Hematopoietic multipotent progenitor cell treated with erythropoietin and hydrocortisone succinate and interleukin-3 and kit ligand, for 4 days (in vitro differentiated cells): ENCODE measurements at regions not wholly inside any gene's neighbourhood (a gene's known extent, or its start where the extent isn't known, plus 50 kb on each side); places are given as distances from the start of the nearest gene placed in this dataset.
A peak's percentile ranks its signal among the peaks of the same experiment; 100 is the strongest.
"Not testable (repeated sequence)": the region's sequence is repeated elsewhere in the genome, so short reads cannot be mapped to it uniquely, and the experiment has no call there.

ENCODE experiments used
- DNase-seq: peaks from one replicate; pipeline ENCODE4 v3.0.0-alpha.2; 2015

GRCh38 chr3:157920822-157921700 is 185.2 kb downstream of the SHOX2 start:
- DNase-seq: no peak

- DNase-seq: no peak
Observed at GRCh38 chr3:157919319-157919887, 186.8 kb downstream of the SHOX2 start.

DNA sequence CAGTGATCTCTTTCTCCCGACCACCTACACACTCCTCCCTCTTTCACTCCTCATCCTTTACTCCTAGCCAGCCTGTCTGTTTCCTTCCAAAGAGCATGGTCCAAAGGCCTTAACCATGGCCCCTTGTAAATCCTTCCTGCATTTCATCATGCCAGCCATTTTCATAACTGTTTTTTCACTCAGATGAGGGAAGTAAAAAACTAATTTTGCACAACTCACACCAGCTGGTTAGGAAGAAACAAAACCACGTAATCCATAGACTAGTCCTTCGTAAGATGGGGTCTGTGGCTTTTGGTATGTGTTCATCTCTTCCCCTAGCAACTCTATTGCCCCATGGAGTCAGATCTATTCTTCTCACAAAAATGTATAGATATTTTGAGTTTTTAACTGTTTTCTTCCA is 187.8 kb downstream of the SHOX2 start:
- DNase-seq: peak; percentile 21

DNA sequence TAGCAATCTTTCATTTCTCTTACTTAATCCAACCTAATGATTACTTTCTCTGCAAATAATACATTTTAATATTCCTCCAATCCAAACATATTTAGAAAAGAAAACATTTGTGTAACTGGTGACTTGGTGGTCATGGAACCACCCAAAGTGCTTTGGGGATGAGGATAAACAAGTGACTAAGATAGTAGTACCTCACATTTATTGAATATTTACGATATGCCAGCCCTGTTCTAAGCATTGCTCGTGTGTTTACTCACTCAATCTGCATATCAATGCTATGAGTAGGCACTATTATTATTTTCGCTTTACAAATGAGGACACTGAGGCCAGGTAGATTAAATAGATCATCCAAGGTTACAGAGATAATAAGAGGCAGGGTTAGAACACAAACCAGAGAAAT is 189.5 kb downstream of the SHOX2 start:
- no peak for DNase-seq

DNA sequence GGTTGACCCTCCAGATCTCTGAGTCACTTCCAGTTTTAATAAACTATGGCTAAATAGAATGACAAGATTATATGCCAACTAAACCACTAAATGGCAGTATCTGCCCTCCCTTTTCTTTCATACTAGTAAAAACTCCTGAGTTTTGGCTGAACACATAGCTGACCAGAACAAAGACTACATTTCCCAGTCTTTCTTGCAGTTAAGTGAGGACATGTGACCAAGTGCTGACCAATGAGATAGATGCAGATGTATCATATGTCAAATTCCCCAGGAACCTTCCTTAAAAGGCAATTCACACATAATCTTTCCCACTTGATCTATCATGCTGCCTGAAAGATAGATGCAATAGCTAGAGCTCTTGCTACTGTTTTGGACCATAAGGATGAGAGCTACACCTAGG is 191.3 kb downstream of the SHOX2 start:
- DNase-seq: no peak

GRCh38 chr3:157913741-157914150 is 192.5 kb downstream of the SHOX2 start:
- no peak for DNase-seq

GRCh38 chr3:157912514-157913451 is 193.4 kb downstream of the SHOX2 start:
- DNase-seq: no peak

DNA sequence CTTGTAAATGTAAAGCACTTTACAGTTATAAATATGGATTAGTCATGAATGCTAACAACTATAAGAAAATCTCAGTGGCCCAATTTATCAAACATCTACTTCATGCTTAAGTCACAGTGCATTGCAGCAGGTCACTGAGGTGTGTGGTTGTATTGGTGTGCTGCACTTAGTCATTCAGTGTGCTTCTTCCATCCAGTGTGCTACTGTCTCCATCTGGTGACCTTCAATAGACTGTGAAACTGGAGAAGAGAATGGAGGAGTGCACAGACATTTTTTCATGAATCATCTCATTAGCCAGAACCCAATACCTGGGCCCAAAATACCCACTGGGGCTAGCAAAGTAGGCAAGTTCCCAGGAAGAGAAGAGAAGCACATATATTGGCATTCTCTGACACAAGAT is 199.6 kb downstream of the SHOX2 start:
- DNase-seq: no peak

- DNase-seq: no peak
Observed at GRCh38 chr3:157905885-157906284, 200.3 kb downstream of the SHOX2 start.

- DNase-seq: not testable (repeated sequence)
Observed at GRCh38 chr3:157902680-157903079, 203.5 kb downstream of the SHOX2 start.

GRCh38 chr3:157888040-157888439 is 218.2 kb downstream of the SHOX2 start:
- DNase-seq: no peak

DNA sequence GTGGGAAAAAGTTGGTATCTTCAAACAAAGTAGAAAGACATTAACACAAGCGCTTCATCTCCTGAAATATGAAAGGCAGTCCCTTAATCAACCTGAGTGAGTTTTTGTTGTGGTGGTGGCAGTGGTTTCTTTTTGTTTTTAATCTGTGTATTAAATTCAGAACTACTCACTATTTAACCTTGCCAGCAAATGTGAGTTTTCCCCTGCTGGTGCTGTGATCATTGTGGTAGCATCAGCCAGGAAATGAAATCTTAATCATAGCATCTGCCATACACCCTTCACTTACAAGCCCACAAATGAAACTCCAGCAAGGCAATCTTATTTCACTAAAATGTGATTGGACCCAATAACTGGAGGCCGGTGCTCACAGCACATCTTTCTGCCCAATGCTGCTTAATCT is 229.7 kb downstream of the SHOX2 start:
- no peak for DNase-seq

- no peak for DNase-seq
Observed at GRCh38 chr3:157872902-157873301, 233.3 kb downstream of the SHOX2 start.

DNA sequence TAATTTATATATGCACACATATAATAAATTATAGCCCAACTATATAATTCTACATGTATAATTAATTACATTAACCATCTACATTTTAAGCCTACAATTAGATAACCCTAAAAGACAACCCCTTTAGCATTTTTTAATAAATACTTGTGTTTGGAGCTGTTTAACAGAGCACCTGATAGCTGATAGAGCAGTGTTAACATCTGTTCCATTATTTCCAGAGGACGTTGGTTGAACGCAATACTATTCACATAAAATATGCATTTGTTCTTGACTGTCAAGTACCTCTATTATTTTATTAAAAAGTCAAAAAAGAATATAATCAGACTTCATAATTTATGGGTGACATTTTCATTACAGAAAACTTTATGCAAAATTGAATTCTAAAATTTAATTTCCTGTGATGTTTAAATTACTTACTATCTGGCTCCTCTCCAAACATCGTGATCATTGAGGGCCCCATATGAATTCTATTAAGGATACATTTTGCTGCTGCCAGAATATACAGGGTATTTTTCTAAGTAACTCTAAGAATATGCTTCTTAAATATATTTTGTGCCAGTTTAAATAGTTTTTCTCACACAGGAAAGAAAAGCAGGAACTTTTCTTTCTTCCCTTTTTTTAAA is 234.3 kb downstream of the SHOX2 start:
- DNase-seq: no peak

DNA sequence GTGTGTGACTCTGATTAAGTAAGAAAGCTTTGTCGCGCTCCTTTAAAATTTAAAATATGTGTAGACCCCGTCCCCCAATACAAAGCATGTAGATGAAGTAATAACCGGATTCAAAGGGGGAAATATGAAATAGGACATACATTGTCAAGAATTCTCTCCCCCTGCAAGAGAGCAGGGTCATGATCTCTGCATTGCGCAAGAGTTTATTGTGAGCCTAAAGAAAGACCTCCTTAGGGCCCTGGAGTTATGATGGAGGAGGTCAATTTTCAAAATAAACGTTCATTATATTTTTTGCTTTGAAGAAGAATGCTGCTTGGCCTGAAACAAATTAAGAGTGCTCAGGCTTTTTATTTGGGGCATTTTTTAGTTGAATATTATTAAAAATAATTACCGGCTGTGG is 235.0 kb downstream of the SHOX2 start:
- DNase-seq: no peak

GRCh38 chr3:157868946-157869345 is 237.3 kb downstream of the SHOX2 start:
- DNase-seq: no peak

- DNase-seq: no peak
Observed at GRCh38 chr3:157868196-157868595, 238.0 kb downstream of the SHOX2 start.

DNA sequence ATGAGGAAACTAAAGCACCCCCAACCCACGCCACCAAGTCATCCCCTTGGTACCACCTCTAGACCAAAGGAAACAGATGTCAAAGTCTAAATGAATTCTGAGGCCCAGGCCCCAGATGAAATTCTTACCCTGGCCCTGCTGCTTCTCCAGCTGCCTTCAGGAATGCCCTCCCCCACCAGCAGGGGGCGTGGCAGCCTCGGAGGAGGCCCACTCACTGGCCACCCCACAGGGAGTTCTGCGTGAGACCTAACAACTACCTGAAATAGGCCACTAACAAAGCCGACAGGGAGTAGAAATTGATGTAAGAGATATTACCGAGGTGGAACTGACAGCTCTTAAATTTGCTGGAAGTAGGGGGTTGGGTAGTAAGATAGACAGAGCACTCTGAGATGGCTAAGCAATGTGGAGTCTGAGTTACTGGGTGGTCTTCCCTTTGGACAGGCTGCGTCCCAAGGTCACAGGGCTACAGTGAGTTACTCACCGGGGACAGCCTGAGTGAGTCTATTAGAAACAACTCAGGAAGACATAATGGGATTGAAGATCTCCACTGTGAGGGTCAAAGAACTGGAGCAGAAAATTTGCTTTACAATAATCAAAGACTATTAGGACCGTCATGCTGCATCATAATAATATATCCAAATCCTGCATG is 240.7 kb downstream of the SHOX2 start:
- DNase-seq: peak; percentile 68

- no peak for DNase-seq
Observed at GRCh38 chr3:157861076-157861765, 245.0 kb downstream of the SHOX2 start.

- DNase-seq: no peak
Observed at GRCh38 chr3:157859541-157859940, 246.7 kb downstream of the SHOX2 start.

DNA sequence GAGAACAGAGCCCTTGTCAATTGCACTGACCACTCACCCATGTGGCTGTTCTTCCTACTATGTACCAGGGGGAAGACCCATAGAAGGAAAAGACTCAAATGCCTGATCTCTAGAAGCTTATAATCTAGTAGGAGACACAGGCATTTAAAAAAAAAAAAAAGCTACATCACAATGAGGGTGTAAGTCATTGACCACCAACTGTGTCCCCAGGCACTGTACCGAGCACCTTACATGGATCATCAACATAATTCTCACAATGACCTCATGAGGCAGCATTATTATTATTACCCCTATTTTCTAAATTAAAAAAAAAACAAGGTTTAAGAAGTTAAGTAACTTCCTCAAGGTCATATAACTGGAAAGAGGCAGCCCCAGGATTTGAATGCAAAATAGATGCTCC is 247.4 kb downstream of the SHOX2 start:
- DNase-seq: no peak

GRCh38 chr3:157857440-157857839 is 248.8 kb downstream of the SHOX2 start:
- DNase-seq: no peak
